ENCODE measurements at regions not wholly inside any gene's neighbourhood (a gene's known extent, or its start where the extent isn't known, plus 50 kb on each side); places are given as distances from the start of the nearest gene placed in this dataset.

DNA sequence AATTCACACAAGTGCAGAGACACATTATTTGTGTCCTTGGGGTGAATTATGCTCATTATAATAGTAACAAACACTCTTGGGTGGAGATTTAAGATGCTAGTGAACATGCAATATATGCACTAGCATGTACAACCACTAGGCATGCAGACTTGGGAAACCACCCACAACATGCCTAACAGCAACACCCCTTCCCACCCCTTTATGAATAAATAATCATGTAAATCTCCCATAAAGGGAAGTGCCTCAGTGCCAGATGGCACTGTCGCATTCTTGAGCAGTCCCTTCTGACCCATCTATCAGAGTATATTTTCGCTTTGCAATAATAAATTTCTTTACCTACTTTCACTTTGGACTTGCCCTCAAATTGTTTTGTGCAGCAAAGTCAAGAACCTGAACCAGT, 1362.2 kb downstream of the OLFM4 start:
- POLR2A ChIA-PET (ENCODE audit: unreplicated experiment), result no interaction called here
- BruUV-seq (replicated peaks), result no TSS peak

DNA sequence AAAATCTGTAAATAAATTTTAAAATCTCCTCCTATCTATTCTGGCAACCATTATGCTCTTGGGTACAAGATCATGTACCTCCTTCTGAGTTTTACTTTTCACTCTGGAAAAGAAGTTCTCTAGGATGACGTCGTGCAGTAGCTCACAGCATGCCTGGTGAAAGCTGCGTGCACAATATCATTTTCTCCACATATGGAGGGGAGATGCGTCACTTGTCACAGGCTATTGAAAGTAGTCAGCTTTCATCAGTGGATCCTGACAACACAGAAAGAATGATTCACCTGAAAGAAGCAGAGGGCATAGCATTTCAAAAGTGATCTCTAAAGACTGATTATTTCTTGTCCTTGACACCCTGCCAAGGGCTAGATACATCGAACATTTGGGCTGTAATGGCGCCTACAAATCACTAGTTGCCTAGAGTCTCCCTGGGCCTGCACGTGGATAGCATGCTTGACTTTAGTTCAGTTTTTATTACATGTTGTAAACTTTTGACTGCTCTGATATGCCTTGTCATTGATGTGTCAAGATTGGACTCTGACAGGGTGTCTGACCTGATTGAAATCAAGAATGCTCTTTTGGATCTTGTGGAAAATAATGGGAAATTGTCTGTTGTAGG, 1365.6 kb downstream of the OLFM4 start:
- no peak overlapping the region for H2AFZ ChIP-seq (ENCODE audit: low read length)
- no peak for TF ChIP-seq EZH2 (IDR thresholded peaks at IDR 0.05; ENCODE audit: low read length, unreplicated experiment)
- TF ChIP-seq, protein P1, sequence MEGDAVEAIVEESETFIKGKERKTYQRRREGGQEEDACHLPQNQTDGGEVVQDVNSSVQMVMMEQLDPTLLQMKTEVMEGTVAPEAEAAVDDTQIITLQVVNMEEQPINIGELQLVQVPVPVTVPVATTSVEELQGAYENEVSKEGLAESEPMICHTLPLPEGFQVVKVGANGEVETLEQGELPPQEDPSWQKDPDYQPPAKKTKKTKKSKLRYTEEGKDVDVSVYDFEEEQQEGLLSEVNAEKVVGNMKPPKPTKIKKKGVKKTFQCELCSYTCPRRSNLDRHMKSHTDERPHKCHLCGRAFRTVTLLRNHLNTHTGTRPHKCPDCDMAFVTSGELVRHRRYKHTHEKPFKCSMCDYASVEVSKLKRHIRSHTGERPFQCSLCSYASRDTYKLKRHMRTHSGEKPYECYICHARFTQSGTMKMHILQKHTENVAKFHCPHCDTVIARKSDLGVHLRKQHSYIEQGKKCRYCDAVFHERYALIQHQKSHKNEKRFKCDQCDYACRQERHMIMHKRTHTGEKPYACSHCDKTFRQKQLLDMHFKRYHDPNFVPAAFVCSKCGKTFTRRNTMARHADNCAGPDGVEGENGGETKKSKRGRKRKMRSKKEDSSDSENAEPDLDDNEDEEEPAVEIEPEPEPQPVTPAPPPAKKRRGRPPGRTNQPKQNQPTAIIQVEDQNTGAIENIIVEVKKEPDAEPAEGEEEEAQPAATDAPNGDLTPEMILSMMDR (conservative IDR thresholded peaks at IDR 0.05; ENCODE audit: low read depth, low read length), result no peak
- no peak for TF ChIP-seq EZH2phosphoT487 (IDR thresholded peaks at IDR 0.05; ENCODE audit: borderline replicate concordance, low read length)
- no peaks in the 10 kb centered on the region for H3K36me3 ChIP-seq (ENCODE audit: low read depth, low read length)
- H3K9me3 ChIP-seq (ENCODE audit: low read length), result no peaks in the 10 kb centered on the region
- H3K4me3 ChIP-seq (ENCODE audit: low read length), result no peak overlapping the region
- no peaks in the 10 kb centered on the region for H3K9me2 ChIP-seq (replicated peaks; ENCODE audit: low read length)
- ATAC-seq (no peak), DNase-seq (no peak)
- H3K4me1 ChIP-seq (ENCODE audit: insufficient read depth, low read length), result no peaks in the 10 kb centered on the region
- no TSS peak for BruUV-seq (replicated peaks)
- H3K27me3 ChIP-seq (ENCODE audit: low read length), result no peaks in the 10 kb centered on the region
- H3F3A ChIP-seq (ENCODE audit: low read length, unreplicated experiment), result no peaks in the 10 kb centered on the region
- H3K79me2 ChIP-seq (ENCODE audit: low read length), result no peaks in the 10 kb centered on the region
- intact Hi-C loops (cut with micrococcal nuclease), result no loop called here
- no peak overlapping the region for H3K4me2 ChIP-seq (ENCODE audit: low read length)
- CTCF ChIA-PET, result no interaction called here
- no peak overlapping the region for H3K27ac ChIP-seq (ENCODE audit: low read length)
- POLR2A ChIA-PET (ENCODE audit: unreplicated experiment), result no interaction called here
- no peak overlapping the region for H3K9ac ChIP-seq (ENCODE audit: low read length)
- H4K20me1 ChIP-seq (ENCODE audit: low read length), result no peaks in the 10 kb centered on the region

More for the DNA sequence above, 1362.2 kb downstream of the OLFM4 start:
- DNase-seq (no peak), ATAC-seq (no peak)
- intact Hi-C loops (cut with micrococcal nuclease), result no loop called here
- no peak overlapping the region for H3K4me3 ChIP-seq (ENCODE audit: low read length)
- H4K20me1 ChIP-seq (ENCODE audit: low read length), result no peaks in the 10 kb centered on the region
- H3K4me2 ChIP-seq (ENCODE audit: low read length), result no peak overlapping the region
- no peak for TF ChIP-seq EZH2phosphoT487 (IDR thresholded peaks at IDR 0.05; ENCODE audit: borderline replicate concordance, low read length)
- H3K27me3 ChIP-seq (ENCODE audit: low read length), result no peaks in the 10 kb centered on the region
- no peaks in the 10 kb centered on the region for H3K4me1 ChIP-seq (ENCODE audit: insufficient read depth, low read length)
- CTCF ChIA-PET, result no interaction called here
- no peak overlapping the region for H3K27ac ChIP-seq (ENCODE audit: low read length)
- H2AFZ ChIP-seq (ENCODE audit: low read length), result no peak overlapping the region
- no peak overlapping the region for H3K9ac ChIP-seq (ENCODE audit: low read length)
- H3K9me2 ChIP-seq (replicated peaks; ENCODE audit: low read length), result no peaks in the 10 kb centered on the region
- no peaks in the 10 kb centered on the region for H3K9me3 ChIP-seq (ENCODE audit: low read length)
- H3F3A ChIP-seq (ENCODE audit: low read length, unreplicated experiment), result no peaks in the 10 kb centered on the region
- H3K36me3 ChIP-seq (ENCODE audit: low read depth, low read length), result no peaks in the 10 kb centered on the region
- no peaks in the 10 kb centered on the region for H3K79me2 ChIP-seq (ENCODE audit: low read length)

- H3K36me3 ChIP-seq (ENCODE audit: low read depth, low read length), result no peaks in the 10 kb centered on the region
- TF ChIP-seq, protein P1 (conservative IDR thresholded peaks at IDR 0.05; ENCODE audit: low read depth, low read length), result no peak
- TF ChIP-seq EZH2phosphoT487 (IDR thresholded peaks at IDR 0.05; ENCODE audit: borderline replicate concordance, low read length) (no peak), EZH2 (IDR thresholded peaks at IDR 0.05; ENCODE audit: low read length, unreplicated experiment) (no peak)
- DNase-seq (no peak), ATAC-seq (no peak)
- H3K27me3 ChIP-seq (ENCODE audit: low read length), result no peaks in the 10 kb centered on the region
- no peak overlapping the region for H2AFZ ChIP-seq (ENCODE audit: low read length)
- H3K9me3 ChIP-seq (ENCODE audit: low read length), result no peaks in the 10 kb centered on the region
- H3K4me2 ChIP-seq (ENCODE audit: low read length), result no peak overlapping the region
- no peak overlapping the region for H3K9ac ChIP-seq (ENCODE audit: low read length)
- no peak overlapping the region for H3K4me3 ChIP-seq (ENCODE audit: low read length)
- POLR2A ChIA-PET (ENCODE audit: unreplicated experiment), result no interaction called here
- H4K20me1 ChIP-seq (ENCODE audit: low read length), result no peaks in the 10 kb centered on the region
- H3K79me2 ChIP-seq (ENCODE audit: low read length), result no peaks in the 10 kb centered on the region
- H3F3A ChIP-seq (ENCODE audit: low read length, unreplicated experiment), result no peaks in the 10 kb centered on the region
- H3K9me2 ChIP-seq (replicated peaks; ENCODE audit: low read length), result no peaks in the 10 kb centered on the region
- intact Hi-C loops (cut with micrococcal nuclease), result no loop called here
- no peak overlapping the region for H3K27ac ChIP-seq (ENCODE audit: low read length)
- BruUV-seq (replicated peaks), result no TSS peak
- CTCF ChIA-PET, result no interaction called here
- H3K4me1 ChIP-seq (ENCODE audit: insufficient read depth, low read length), result no peaks in the 10 kb centered on the region
These were observed 1366.3 kb downstream of the OLFM4 start for GRCh38 chr13:54394908-54395307.

Data from PC-3 (cell line).